WERI-Rb-1 (cell line): ENCODE measurements at regions not wholly inside any gene's neighbourhood (a gene's known extent, or its start where the extent isn't known, plus 50 kb on each side); places are given as distances from the start of the nearest gene placed in this dataset.

Experiments
- DNase-seq: peaks from one replicate; pipeline ENCODE4 v3.0.0-alpha.2; 2020
- H3K27ac ChIP-seq: fragments of 250-450 bp; sonication (Bioruptor Pico); 2 replicates; pipeline ENCODE4 v1.5.1; 2020; ENCODE audit warnings: mild to moderate bottlenecking, moderate library complexity
- H3K27me3 ChIP-seq: fragments of 250-450 bp; sonication (Bioruptor Pico); 2 replicates; pipeline ENCODE4 v1.5.1; 2021; ENCODE audit warnings: mild to moderate bottlenecking, low read depth, moderate library complexity; ENCODE audit not compliant: insufficient read depth, severe bottlenecking
- H3K36me3 ChIP-seq: fragments of 250-450 bp; sonication (Bioruptor Pico); 2 replicates; pipeline ENCODE4 v1.5.1; 2020; ENCODE audit warnings: mild to moderate bottlenecking, moderate library complexity
- H3K4me3 ChIP-seq: 2 replicates; pipeline ENCODE4 v1.5.1; 2011; ENCODE audit warnings: low read depth, mild to moderate bottlenecking, control low read depth, low read length
- H3K9me3 ChIP-seq: fragments of 250-450 bp; sonication (Bioruptor Pico); 2 replicates; pipeline ENCODE4 v1.5.1; 2021; ENCODE audit warnings: mild to moderate bottlenecking, moderate library complexity; ENCODE audit not compliant: severe bottlenecking
- CTCF ChIP-seq: IDR thresholded peaks from 2 replicates; pipeline ENCODE4 v1.5.1; 2011; ENCODE audit warnings: low read depth, mild to moderate bottlenecking, control low read depth, inconsistent platforms, low read length

DNA sequence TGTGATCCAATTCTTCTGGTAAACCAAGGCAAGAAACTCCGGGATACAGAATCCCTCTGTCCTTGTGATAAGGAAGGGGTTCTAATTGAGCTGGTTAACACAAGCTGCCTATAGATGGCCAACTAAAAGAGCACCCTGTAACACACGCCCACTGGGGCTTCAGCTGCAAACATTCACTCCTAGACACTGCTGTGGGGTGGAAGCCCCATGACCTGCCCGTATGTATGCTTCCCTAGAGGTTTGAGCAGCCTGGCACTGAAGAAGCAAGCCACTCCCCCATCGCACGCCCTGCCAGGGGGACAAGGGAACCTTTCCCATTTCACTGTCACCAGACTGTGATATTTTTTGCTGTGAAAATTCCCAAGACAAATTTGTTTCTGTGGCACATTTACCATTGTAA lies 516.9 kb upstream of the GOLIM4 start:
- no peak overlapping the region for H3K27ac ChIP-seq
- H3K27me3 ChIP-seq, result no peaks in the 10 kb centered on the region
- no peak for TF ChIP-seq CTCF
- H3K9me3 ChIP-seq, result no peaks in the 10 kb centered on the region
- H3K36me3 ChIP-seq, result no peaks in the 10 kb centered on the region
- no peak overlapping the region for H3K4me3 ChIP-seq
- no peak for DNase-seq

DNA sequence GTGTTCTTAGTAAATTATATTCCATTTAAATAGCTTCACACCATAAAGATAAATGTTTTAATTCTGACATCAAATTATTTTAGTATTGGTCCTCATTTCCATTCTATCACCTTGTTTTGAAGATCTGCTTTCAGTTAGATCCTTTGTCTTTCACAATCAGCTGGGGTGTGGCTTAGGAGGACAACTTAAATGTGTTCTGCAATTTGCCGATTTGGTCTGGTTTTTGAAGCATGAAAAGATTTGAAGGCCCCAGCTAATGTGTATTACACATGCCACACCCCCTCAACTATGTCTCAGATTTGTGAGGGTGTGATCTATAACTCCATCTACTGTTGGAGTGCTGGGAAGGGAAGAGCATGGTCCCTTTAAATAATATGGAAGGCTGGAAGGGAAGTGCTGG lies 516.1 kb upstream of the GOLIM4 start:
- H3K4me3 ChIP-seq, result no peak overlapping the region
- no peak overlapping the region for H3K27ac ChIP-seq
- DNase-seq, result no peak
- TF ChIP-seq CTCF, result no peak
- H3K27me3 ChIP-seq, result no peaks in the 10 kb centered on the region
- H3K9me3 ChIP-seq, result no peaks in the 10 kb centered on the region
- no peaks in the 10 kb centered on the region for H3K36me3 ChIP-seq

DNA sequence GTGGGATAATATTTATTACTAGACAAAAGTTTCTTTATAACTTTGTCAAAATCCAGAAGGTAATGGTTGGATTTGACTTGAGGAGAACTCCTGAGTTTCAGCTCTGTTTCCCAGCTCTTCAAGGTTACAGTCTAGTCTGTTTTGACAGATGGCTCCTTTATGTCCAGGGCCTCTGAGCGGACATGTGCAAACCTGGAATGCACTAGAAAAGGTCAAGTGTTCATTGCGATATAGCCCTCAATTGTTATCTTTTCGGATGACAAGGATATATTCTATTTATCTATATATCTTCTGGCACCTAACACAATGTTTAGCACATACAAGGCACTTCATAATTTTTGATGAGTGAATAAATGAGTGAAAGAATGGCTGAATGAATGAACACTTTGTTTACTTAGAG lies 513.2 kb upstream of the GOLIM4 start:
- Histone ChIP-seq H3K36me3 (no peaks in the 10 kb centered on the region), H3K27me3 (no peaks in the 10 kb centered on the region), H3K9me3 (no peaks in the 10 kb centered on the region), H3K27ac (no peak overlapping the region), H3K4me3 (no peak overlapping the region)
- no peak for TF ChIP-seq CTCF
- DNase-seq, result no peak

DNA sequence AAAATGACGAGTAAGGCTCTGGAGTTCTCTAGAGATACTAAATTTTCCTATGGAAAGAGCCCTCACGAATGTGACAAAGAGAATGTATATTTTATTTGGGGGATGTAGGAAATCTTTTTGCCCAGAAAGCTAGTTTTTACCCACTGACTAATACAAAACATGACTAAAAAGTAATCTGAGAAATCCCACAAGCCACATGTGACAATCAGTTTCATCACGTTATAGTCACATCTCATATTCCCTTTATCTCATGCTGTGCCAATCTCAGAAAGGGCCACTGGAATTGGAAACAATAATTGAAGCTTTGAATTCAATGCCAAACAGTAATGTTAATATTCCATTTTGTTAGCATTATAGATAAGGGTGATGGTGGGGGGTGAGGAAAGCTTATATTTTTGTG lies 509.0 kb upstream of the GOLIM4 start:
- TF ChIP-seq CTCF, result no peak
- no peak for DNase-seq

DNA sequence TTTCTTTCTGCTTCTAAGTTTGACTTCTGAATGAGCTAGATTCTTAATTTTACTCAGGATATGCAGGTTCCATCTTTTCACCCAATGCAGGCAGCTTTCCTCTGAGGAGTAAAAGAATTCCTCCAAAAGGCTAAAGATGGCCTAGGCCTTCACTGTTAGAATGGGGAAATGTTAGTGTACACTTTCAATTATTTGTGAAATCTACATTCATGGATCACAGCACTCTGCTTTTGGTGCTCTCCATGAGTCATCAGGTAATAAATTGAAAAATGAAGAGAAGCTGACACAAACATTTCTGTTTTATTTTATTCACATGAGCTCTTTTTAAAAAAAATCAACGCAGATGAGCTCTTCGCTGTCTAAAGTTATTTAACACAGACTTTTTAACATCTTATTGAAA lies 502.5 kb upstream of the GOLIM4 start:
- no peaks in the 10 kb centered on the region for H3K27me3 ChIP-seq

More for the DNA sequence above, 509.0 kb upstream of the GOLIM4 start:
- Histone ChIP-seq H3K27me3 (no peaks in the 10 kb centered on the region), H3K36me3 (no peaks in the 10 kb centered on the region), H3K9me3 (no peaks in the 10 kb centered on the region), H3K27ac (no peak overlapping the region), H3K4me3 (no peak overlapping the region)

More for the DNA sequence above, 502.5 kb upstream of the GOLIM4 start:
- no peaks in the 10 kb centered on the region for H3K36me3 ChIP-seq
- no peak for TF ChIP-seq CTCF
- DNase-seq, result no peak
- H3K4me3 ChIP-seq, result no peak overlapping the region
- H3K27ac ChIP-seq, result no peak overlapping the region
- H3K9me3 ChIP-seq, result no peaks in the 10 kb centered on the region
